ENCODE measurements at regions not wholly inside any gene's neighbourhood (a gene's known extent, or its start where the extent isn't known, plus 50 kb on each side); places are given as distances from the start of the nearest gene placed in this dataset.

DNA sequence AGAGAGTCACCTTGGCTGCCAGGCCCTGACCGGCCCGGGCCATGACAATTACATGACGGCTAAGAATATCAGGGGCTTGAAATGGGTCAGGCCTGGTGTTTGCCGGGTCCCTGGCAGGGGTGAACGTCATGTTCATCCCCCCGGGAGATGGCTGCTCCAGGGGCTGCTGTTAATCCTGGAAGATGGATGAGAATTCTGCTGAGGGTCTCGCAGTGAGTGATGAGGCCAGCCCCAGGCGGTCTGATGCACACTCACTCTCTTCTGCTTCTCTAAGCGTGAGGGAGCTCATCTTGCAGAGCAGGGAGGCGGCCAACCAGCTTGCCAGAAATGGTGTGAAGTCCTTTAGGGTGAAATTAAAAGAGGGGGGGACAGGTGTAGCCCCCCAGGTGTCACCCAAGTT lies 101.3 kb upstream of the ANO1 start:
- H3K27me3 ChIP-seq (ENCODE audit: control insufficient read depth, insufficient read depth, low read length), result no peaks in the 10 kb centered on the region
- TF ChIP-seq, protein P1, sequence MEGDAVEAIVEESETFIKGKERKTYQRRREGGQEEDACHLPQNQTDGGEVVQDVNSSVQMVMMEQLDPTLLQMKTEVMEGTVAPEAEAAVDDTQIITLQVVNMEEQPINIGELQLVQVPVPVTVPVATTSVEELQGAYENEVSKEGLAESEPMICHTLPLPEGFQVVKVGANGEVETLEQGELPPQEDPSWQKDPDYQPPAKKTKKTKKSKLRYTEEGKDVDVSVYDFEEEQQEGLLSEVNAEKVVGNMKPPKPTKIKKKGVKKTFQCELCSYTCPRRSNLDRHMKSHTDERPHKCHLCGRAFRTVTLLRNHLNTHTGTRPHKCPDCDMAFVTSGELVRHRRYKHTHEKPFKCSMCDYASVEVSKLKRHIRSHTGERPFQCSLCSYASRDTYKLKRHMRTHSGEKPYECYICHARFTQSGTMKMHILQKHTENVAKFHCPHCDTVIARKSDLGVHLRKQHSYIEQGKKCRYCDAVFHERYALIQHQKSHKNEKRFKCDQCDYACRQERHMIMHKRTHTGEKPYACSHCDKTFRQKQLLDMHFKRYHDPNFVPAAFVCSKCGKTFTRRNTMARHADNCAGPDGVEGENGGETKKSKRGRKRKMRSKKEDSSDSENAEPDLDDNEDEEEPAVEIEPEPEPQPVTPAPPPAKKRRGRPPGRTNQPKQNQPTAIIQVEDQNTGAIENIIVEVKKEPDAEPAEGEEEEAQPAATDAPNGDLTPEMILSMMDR (conservative IDR thresholded peaks at IDR 0.05 in 1 of 2, IDR thresholded peaks at IDR 0.05 in 1 of 2; ENCODE audit: low read depth in 1 of 2, low read length in 2 of 2), result no peak
- no peak for TF ChIP-seq EZH2 (IDR thresholded peaks at IDR 0.05; ENCODE audit: low read length, missing control alignments)
- H3K79me2 ChIP-seq (ENCODE audit: control insufficient read depth, insufficient read depth, low read length), result no peaks in the 10 kb centered on the region
- no peaks in the 10 kb centered on the region for H3K4me1 ChIP-seq (ENCODE audit: control insufficient read depth, extremely low read depth, insufficient read depth, low read length)
- no peak overlapping the region for H3K4me2 ChIP-seq (ENCODE audit: extremely low read depth, insufficient read depth, low read length)
- no peak for DNase-seq (ENCODE audit: low read depth in 2 of 2)
- no peaks in the 10 kb centered on the region for H3K36me3 ChIP-seq (ENCODE audit: control insufficient read depth, insufficient read depth, low read length)
- H3K27ac ChIP-seq (ENCODE audit: insufficient read depth, low read length), result no peak overlapping the region
- no peak overlapping the region for H3K4me3 ChIP-seq (replicated peaks in 1 of 4; ENCODE audit: control extremely low read depth in 1 of 4, insufficient read depth in 1 of 4, low read depth in 3 of 4, low read length in 4 of 4)
- H4K20me1 ChIP-seq (ENCODE audit: control insufficient read depth, extremely low read depth, insufficient read depth, low read length), result no peaks in the 10 kb centered on the region
- no peaks in the 10 kb centered on the region for H3K9me3 ChIP-seq (ENCODE audit: control insufficient read depth, insufficient read depth, low read depth, low read length)
- no peak overlapping the region for H3K9ac ChIP-seq (ENCODE audit: insufficient read depth, low read length)
- no peak overlapping the region for H2AFZ ChIP-seq (ENCODE audit: low read length)

- Histone ChIP-seq H3K9me3 (ENCODE audit: control insufficient read depth, insufficient read depth, low read depth, low read length) (no peaks in the 10 kb centered on the region), H3K9ac (ENCODE audit: insufficient read depth, low read length) (no peak overlapping the region), H4K20me1 (ENCODE audit: control insufficient read depth, extremely low read depth, insufficient read depth, low read length) (no peaks in the 10 kb centered on the region), H3K4me1 (ENCODE audit: control insufficient read depth, extremely low read depth, insufficient read depth, low read length) (no peaks in the 10 kb centered on the region), H3K4me3 (replicated peaks in 1 of 4; ENCODE audit: control extremely low read depth in 1 of 4, insufficient read depth in 1 of 4, low read depth in 3 of 4, low read length in 4 of 4) (no peak overlapping the region), H3K4me2 (ENCODE audit: extremely low read depth, insufficient read depth, low read length) (no peak overlapping the region), H3K36me3 (ENCODE audit: control insufficient read depth, insufficient read depth, low read length) (no peaks in the 10 kb centered on the region), H2AFZ (ENCODE audit: low read length) (no peak overlapping the region), H3K27me3 (ENCODE audit: control insufficient read depth, insufficient read depth, low read length) (no peaks in the 10 kb centered on the region), H3K27ac (ENCODE audit: insufficient read depth, low read length) (no peak overlapping the region), H3K79me2 (ENCODE audit: control insufficient read depth, insufficient read depth, low read length) (no peaks in the 10 kb centered on the region)
- TF ChIP-seq, protein P1 (conservative IDR thresholded peaks at IDR 0.05 in 1 of 2, IDR thresholded peaks at IDR 0.05 in 1 of 2; ENCODE audit: low read depth in 1 of 2, low read length in 2 of 2), result no peak
- no peak for TF ChIP-seq EZH2 (IDR thresholded peaks at IDR 0.05; ENCODE audit: low read length, missing control alignments)
- DNase-seq (ENCODE audit: low read depth in 2 of 2), result no peak
These were observed 100.2 kb upstream of the ANO1 start for GRCh38 chr11:69977951-69978350.

- Histone ChIP-seq H2AFZ (ENCODE audit: low read length) (no peak overlapping the region), H3K4me1 (ENCODE audit: control insufficient read depth, extremely low read depth, insufficient read depth, low read length) (peaks cover 2% of the 10 kb centered on the region), H3K36me3 (ENCODE audit: control insufficient read depth, insufficient read depth, low read length) (no peaks in the 10 kb centered on the region), H3K9me3 (ENCODE audit: control insufficient read depth, insufficient read depth, low read depth, low read length) (no peaks in the 10 kb centered on the region), H3K27me3 (ENCODE audit: control insufficient read depth, insufficient read depth, low read length) (peaks cover under 1% of the 10 kb centered on the region), H3K4me3 (replicated peaks in 1 of 4; ENCODE audit: control extremely low read depth in 1 of 4, insufficient read depth in 1 of 4, low read depth in 3 of 4, low read length in 4 of 4) (no peak overlapping the region), H3K79me2 (ENCODE audit: control insufficient read depth, insufficient read depth, low read length) (no peaks in the 10 kb centered on the region), H3K9ac (ENCODE audit: insufficient read depth, low read length) (no peak overlapping the region), H3K4me2 (ENCODE audit: extremely low read depth, insufficient read depth, low read length) (no peak overlapping the region), H3K27ac (ENCODE audit: insufficient read depth, low read length) (no peak overlapping the region), H4K20me1 (ENCODE audit: control insufficient read depth, extremely low read depth, insufficient read depth, low read length) (no peaks in the 10 kb centered on the region)
- no peak for DNase-seq (ENCODE audit: low read depth in 2 of 2)
- TF ChIP-seq EZH2 (IDR thresholded peaks at IDR 0.05; ENCODE audit: low read length, missing control alignments), result no peak
- TF ChIP-seq, protein P1 (conservative IDR thresholded peaks at IDR 0.05 in 1 of 2, IDR thresholded peaks at IDR 0.05 in 1 of 2; ENCODE audit: low read depth in 1 of 2, low read length in 2 of 2), result no peak
These were observed 99.1 kb upstream of the ANO1 start for GRCh38 chr11:69978841-69979614.

All from fibroblast of lung (primary cell).